Colonic mucosa (tissue), 4 donors: ENCODE measurements at regions not wholly inside any gene's neighbourhood (a gene's known extent, or its start where the extent isn't known, plus 50 kb on each side); places are given as distances from the start of the nearest gene placed in this dataset.
"Not testable (repeated sequence)": the region's sequence is repeated elsewhere in the genome, so short reads cannot be mapped to it uniquely, and the experiment has no call there.

Source experiments
- DNase-seq: peaks from one replicate; pipeline ENCODE4 v3.0.0-alpha.2; 2020
- H3K27ac ChIP-seq: fragments of 200-600 bp; one replicate; pipeline ENCODE4 v1.8.0; 2021
- H3K27me3 ChIP-seq: fragments of 200-600 bp; one replicate; pipeline ENCODE4 v1.8.0; 2021
- H3K36me3 ChIP-seq: fragments of 200-600 bp; one replicate; pipeline ENCODE4 v1.8.0; 2021
- H3K4me1 ChIP-seq: fragments of 200-600 bp; one replicate; pipeline ENCODE4 v1.8.0; 2021; ENCODE audit warnings: mild to moderate bottlenecking
- H3K4me3 ChIP-seq: fragments of 200-600 bp; one replicate; pipeline ENCODE4 v1.8.0; 2021
- H3K9ac ChIP-seq, 2 donors: one replicate each; pipeline ENCODE4 v1.7.0; 2013; ENCODE audit warnings: control low read depth in 2 of 2, low read depth in 2 of 2, low read length in 2 of 2
- H3K9me3 ChIP-seq: fragments of 200-600 bp; one replicate; pipeline ENCODE4 v1.8.0; 2021
- CTCF ChIP-seq: fragments of 200-600 bp; IDR thresholded peaks from one replicate; pipeline ENCODE4 v1.8.0; 2022; ENCODE audit warnings: antibody characterized with exemption, mild to moderate bottlenecking
- intact Hi-C: fragments of 100-400 bp; cut with DNase I; formaldehyde crosslinking; loops from one replicate; pipeline ENCODE4 v1.14.1; 2022
- donor health status: healthy.
- donor health status: DM: no; HTN: no; CAD: no.
- donor health status: DM: no; HTN: no; CAD: no.

- DNase-seq = no peak
- Histone ChIP-seq H3K4me1 (no peaks in the 10 kb centered on the region), H3K9ac (no peak overlapping the region), H3K9me3 (no peaks in the 10 kb centered on the region), H3K27me3 (no peaks in the 10 kb centered on the region), H3K36me3 (no peaks in the 10 kb centered on the region), H3K27ac (no peak overlapping the region), H3K4me3 (no peak overlapping the region)
- intact Hi-C loops = no loop called here
- TF ChIP-seq CTCF = no peak
Measured at GRCh38 chr5:106017243-106017857, 1653.4 kb downstream of the EFNA5 start.

- Histone ChIP-seq H3K36me3 (no peaks in the 10 kb centered on the region), H3K4me1 (no peaks in the 10 kb centered on the region), H3K4me3 (no peak overlapping the region), H3K9me3 (no peaks in the 10 kb centered on the region), H3K27ac (no peak overlapping the region), H3K27me3 (no peaks in the 10 kb centered on the region), H3K9ac (no peak overlapping the region)
- no peak for TF ChIP-seq CTCF
- DNase-seq = no peak
- intact Hi-C loops = no loop called here
Measured at GRCh38 chr5:106014262-106014661, 1656.5 kb downstream of the EFNA5 start.

GRCh38 chr5:106006242-106006641 is 1664.5 kb downstream of the EFNA5 start:
- no peak for TF ChIP-seq CTCF
- Histone ChIP-seq H3K27me3 (no peaks in the 10 kb centered on the region), H3K4me3 (no peak overlapping the region), H3K36me3 (no peaks in the 10 kb centered on the region), H3K27ac (no peak overlapping the region), H3K9ac (no peak overlapping the region), H3K4me1 (no peaks in the 10 kb centered on the region), H3K9me3 (no peaks in the 10 kb centered on the region)
- no peak for DNase-seq
- intact Hi-C loops = no loop called here

- intact Hi-C loops, H3K36me3 ChIP-seq, H3K27ac ChIP-seq, H3K27me3 ChIP-seq, H3K9me3 ChIP-seq, DNase-seq, H3K4me3 ChIP-seq, H3K4me1 ChIP-seq, H3K9ac ChIP-seq: not testable (repeated sequence)
Measured at GRCh38 chr5:105998991-105999390, 1671.7 kb downstream of the EFNA5 start.

- Histone ChIP-seq H3K36me3 (no peaks in the 10 kb centered on the region), H3K4me3 (no peak overlapping the region), H3K27ac (no peak overlapping the region), H3K27me3 (no peaks in the 10 kb centered on the region), H3K4me1 (no peaks in the 10 kb centered on the region), H3K9ac (no peak overlapping the region), H3K9me3 (no peaks in the 10 kb centered on the region)
- TF ChIP-seq CTCF = no peak
- DNase-seq = no peak
- intact Hi-C loops = no loop called here
Measured at GRCh38 chr5:105993027-105993426, 1677.7 kb downstream of the EFNA5 start.

- H3K4me1 ChIP-seq = no peaks in the 10 kb centered on the region
- no peak overlapping the region for H3K27ac ChIP-seq
- H3K4me3 ChIP-seq = no peak overlapping the region
- H3K9me3 ChIP-seq = no peaks in the 10 kb centered on the region
- no peaks in the 10 kb centered on the region for H3K36me3 ChIP-seq
- no peaks in the 10 kb centered on the region for H3K27me3 ChIP-seq
- TF ChIP-seq CTCF = no peak
- intact Hi-C loops = no loop called here
- H3K9ac ChIP-seq = no peak overlapping the region
- DNase-seq = no peak
Measured at GRCh38 chr5:105982526-105982925, 1688.2 kb downstream of the EFNA5 start.
